Prostate gland (tissue), 2 donors: ENCODE measurements at regions not wholly inside any gene's neighbourhood (a gene's known extent, or its start where the extent isn't known, plus 50 kb on each side); places are given as distances from the start of the nearest gene placed in this dataset.

Experiments used
- DNase-seq: peaks from one replicate; pipeline ENCODE4 v3.0.0-alpha.2; 2019; ENCODE audit warnings: low spot score
- H3K27ac ChIP-seq, 2 donors: fragments of 200-600 bp; sonication (generic); 2 replicates each; pipeline ENCODE4 v1.5.1; 2017 to 2019
- H3K27me3 ChIP-seq: fragments of 200-600 bp; sonication (generic); replicated peaks from 2 replicates; pipeline ENCODE4 v1.5.1; 2019; ENCODE audit not compliant: insufficient read depth
- H3K36me3 ChIP-seq, 2 donors: fragments of 200-600 bp; sonication (generic); 1 replicate in 1 of 2; 2 replicates in 1 of 2; pipeline versions ENCODE4 v1.5.1 to v1.8.1; 2017 to 2019
- H3K4me1 ChIP-seq: fragments of 200-600 bp; sonication (generic); replicated peaks from 2 replicates; pipeline ENCODE4 v1.5.1; 2019
- H3K4me3 ChIP-seq, 2 donors: fragments of 200-600 bp; sonication (generic); 2 replicates each; pipeline ENCODE4 v1.5.1; 2017 to 2019
- H3K9me3 ChIP-seq: fragments of 200-600 bp; sonication (generic); 2 replicates; pipeline ENCODE4 v1.5.1; 2017
- CTCF ChIP-seq, 4 experiments: fragments of 200-600 bp in 2 of 4; fragments of 450-650 bp in 2 of 4; sonication (generic) in 2 of 4; IDR thresholded peaks; 1 replicate in 3 of 4; 2 replicates in 1 of 4; pipeline ENCODE4 v1.5.1; 2016 to 2019; ENCODE audit warnings: antibody characterized with exemption in 4 of 4, mild to moderate bottlenecking in 2 of 4, moderate library complexity in 2 of 4
- POLR2A ChIP-seq: fragments of 450-650 bp; IDR thresholded peaks from one replicate; pipeline ENCODE4 v1.6.1; 2016; ENCODE audit warnings: antibody characterized with exemption, mild to moderate bottlenecking
- POLR2AphosphoS5 ChIP-seq: sonication (generic); formaldehyde crosslinking; IDR thresholded peaks from one replicate; pipeline ENCODE4 v1.6.1; 2017; ENCODE audit warnings: antibody characterized with exemption
- WGBS: methylation state at CpG from one replicate; pipeline ENCODE4 v1.1.5; 2018; 5-methylcytosine and 5-hydroxymethylcytosine counted together
- intact Hi-C: fragments of 100-400 bp; cut with DNase I; formaldehyde crosslinking; loops from one replicate; pipeline ENCODE4 v1.14.2; 2022

- Histone ChIP-seq H3K36me3 (no peaks in the 10 kb centered on the region), H3K4me1 (no peaks in the 10 kb centered on the region), H3K4me3 (no peak overlapping the region), H3K9me3 (no peaks in the 10 kb centered on the region), H3K27ac (no peak overlapping the region), H3K27me3 (no peaks in the 10 kb centered on the region)
- intact Hi-C loops = no loop called here
- no peak for DNase-seq
- no peak for TF ChIP-seq CTCF (IDR thresholded peaks at IDR 0.05)
- no peak for TF ChIP-seq POLR2A
- TF ChIP-seq POLR2AphosphoS5 = no peak
Observed at GRCh38 chr16:47986031-47986430, 169.8 kb downstream of the ABCC12 start.

DNA sequence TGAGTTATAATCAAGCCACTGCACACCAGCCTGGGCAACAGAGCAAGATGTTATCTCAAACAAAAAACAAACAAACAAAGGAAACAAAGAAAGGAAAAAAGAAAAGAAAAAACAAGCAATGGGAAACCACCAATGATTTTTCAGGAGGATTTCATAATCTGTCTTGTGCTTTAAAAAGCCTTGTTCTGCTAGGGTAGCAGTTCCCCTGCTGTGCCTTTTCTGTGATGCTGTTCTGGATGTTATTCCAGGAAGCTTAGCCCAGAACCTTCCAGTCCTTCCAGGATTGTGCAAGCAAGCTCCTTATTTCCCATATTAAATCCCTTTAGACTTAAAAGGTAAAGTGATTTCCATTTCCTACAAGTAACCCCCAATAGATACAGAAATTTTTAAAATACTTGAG is 171.1 kb downstream of the ABCC12 start:
- Histone ChIP-seq H3K27ac (no peak overlapping the region), H3K9me3 (no peaks in the 10 kb centered on the region), H3K27me3 (no peaks in the 10 kb centered on the region), H3K36me3 (no peaks in the 10 kb centered on the region), H3K4me3 (no peak overlapping the region), H3K4me1 (no peaks in the 10 kb centered on the region)
- TF ChIP-seq CTCF (IDR thresholded peaks at IDR 0.05) (no peak), POLR2AphosphoS5 (no peak), POLR2A (no peak)
- no peak for DNase-seq
- intact Hi-C loops = no loop called here

DNA sequence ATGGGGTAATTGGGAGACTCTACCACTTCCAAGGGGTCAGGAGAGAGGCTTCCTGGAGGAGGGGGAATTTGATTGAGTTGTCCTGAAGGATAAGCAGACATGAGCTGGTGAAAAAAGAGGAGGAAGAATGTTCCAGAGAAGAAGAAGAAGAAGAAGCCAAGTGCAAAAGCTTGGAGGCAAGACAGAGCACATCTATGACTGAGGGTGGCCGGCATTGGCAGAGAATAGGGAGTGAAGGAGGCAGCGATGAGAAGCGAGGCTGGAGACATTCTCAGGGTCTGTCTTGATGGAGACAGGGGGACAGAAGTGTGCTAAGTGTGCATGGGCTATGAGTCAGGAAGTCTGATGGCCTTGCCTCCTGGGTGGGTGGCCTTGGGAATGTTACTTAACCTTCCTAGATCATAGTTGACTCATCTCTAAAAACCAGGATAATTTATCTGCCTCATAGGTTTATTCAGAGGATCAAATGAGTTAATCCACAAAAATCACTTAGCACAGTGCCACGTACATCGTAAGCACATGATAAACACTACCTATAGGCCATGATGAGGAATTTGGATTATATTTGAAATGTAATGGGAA is 171.7 kb downstream of the ABCC12 start:
- TF ChIP-seq POLR2AphosphoS5 (no peak), CTCF (IDR thresholded peaks at IDR 0.05) (no peak), POLR2A (no peak)
- intact Hi-C loops = no loop called here

GRCh38 chr16:47980212-47980611 is 175.6 kb downstream of the ABCC12 start:
- no peak for DNase-seq
- intact Hi-C loops = no loop called here
- H3K9me3 ChIP-seq = no peaks in the 10 kb centered on the region
- no peaks in the 10 kb centered on the region for H3K36me3 ChIP-seq
- TF ChIP-seq POLR2A (no peak), POLR2AphosphoS5 (no peak), CTCF (IDR thresholded peaks at IDR 0.05) (no peak)
- no peak overlapping the region for H3K27ac ChIP-seq
- H3K27me3 ChIP-seq = no peaks in the 10 kb centered on the region
- 81% methylated on average over 8 of the region's 8 CpGs for WGBS
- H3K4me3 ChIP-seq = no peak overlapping the region
- no peaks in the 10 kb centered on the region for H3K4me1 ChIP-seq

More for the DNA sequence above, 171.7 kb downstream of the ABCC12 start:
- Histone ChIP-seq H3K27me3 (no peaks in the 10 kb centered on the region), H3K4me1 (no peaks in the 10 kb centered on the region), H3K4me3 (no peak overlapping the region), H3K27ac (no peak overlapping the region), H3K9me3 (no peaks in the 10 kb centered on the region), H3K36me3 (no peaks in the 10 kb centered on the region)
- DNase-seq = no peak
- 95% methylated on average over 5 of the region's 5 CpGs for WGBS

- TF ChIP-seq POLR2A (no peak), POLR2AphosphoS5 (no peak), CTCF (IDR thresholded peaks at IDR 0.05) (no peak)
- DNase-seq = no peak
- WGBS = 76% methylated on average over 1 of the region's 1 CpG
- no peaks in the 10 kb centered on the region for H3K27me3 ChIP-seq
- intact Hi-C loops = no loop called here
- H3K27ac ChIP-seq = no peak overlapping the region
- H3K9me3 ChIP-seq = no peaks in the 10 kb centered on the region
- no peak overlapping the region for H3K4me3 ChIP-seq
- H3K36me3 ChIP-seq = no peaks in the 10 kb centered on the region
- no peaks in the 10 kb centered on the region for H3K4me1 ChIP-seq
Observed at GRCh38 chr16:47979616-47980182, 176.1 kb downstream of the ABCC12 start.
